ENCODE measurements at regions not wholly inside any gene's neighbourhood (a gene's known extent, or its start where the extent isn't known, plus 50 kb on each side); places are given as distances from the start of the nearest gene placed in this dataset.
"Not testable (repeated sequence)": the region's sequence is repeated elsewhere in the genome, so short reads cannot be mapped to it uniquely, and the experiment has no call there.

DNA sequence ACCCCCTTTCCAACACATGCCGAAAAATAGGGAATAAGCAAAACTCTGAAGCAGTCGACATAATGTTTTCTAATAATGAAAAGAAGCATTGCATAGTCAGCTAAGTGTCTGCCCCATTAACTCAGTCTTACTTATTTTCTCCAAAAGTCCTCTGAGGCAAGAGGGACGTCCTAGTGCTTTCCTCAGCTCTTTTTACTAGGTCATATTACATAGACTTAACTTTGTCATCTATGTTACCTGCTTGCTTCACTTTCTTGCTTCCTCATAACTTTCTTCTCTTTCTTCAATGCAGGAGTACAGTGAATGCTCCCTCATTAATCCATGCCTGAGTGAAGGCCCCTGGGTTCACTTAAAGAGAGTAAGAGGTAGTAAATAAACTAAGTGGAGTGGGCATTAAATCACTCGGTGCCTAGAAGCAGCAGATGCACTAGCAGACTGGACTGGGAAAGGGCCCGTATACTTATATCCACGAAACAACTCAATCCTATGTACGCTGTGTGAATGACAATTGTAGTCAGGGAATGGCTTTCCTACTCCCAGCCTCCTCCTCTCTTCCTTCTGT is 210.5 kb upstream of the SPAG17 start:
- H3K4me3 ChIP-seq (ENCODE audit: control insufficient read depth, low read depth, low read length): no peak overlapping the region
- no peak for DNase-seq (ENCODE audit: low read depth)
- TF ChIP-seq, protein P1, sequence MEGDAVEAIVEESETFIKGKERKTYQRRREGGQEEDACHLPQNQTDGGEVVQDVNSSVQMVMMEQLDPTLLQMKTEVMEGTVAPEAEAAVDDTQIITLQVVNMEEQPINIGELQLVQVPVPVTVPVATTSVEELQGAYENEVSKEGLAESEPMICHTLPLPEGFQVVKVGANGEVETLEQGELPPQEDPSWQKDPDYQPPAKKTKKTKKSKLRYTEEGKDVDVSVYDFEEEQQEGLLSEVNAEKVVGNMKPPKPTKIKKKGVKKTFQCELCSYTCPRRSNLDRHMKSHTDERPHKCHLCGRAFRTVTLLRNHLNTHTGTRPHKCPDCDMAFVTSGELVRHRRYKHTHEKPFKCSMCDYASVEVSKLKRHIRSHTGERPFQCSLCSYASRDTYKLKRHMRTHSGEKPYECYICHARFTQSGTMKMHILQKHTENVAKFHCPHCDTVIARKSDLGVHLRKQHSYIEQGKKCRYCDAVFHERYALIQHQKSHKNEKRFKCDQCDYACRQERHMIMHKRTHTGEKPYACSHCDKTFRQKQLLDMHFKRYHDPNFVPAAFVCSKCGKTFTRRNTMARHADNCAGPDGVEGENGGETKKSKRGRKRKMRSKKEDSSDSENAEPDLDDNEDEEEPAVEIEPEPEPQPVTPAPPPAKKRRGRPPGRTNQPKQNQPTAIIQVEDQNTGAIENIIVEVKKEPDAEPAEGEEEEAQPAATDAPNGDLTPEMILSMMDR (conservative IDR thresholded peaks at IDR 0.05; ENCODE audit: control insufficient read depth, insufficient read depth, low read depth, low read length): no peak

DNA sequence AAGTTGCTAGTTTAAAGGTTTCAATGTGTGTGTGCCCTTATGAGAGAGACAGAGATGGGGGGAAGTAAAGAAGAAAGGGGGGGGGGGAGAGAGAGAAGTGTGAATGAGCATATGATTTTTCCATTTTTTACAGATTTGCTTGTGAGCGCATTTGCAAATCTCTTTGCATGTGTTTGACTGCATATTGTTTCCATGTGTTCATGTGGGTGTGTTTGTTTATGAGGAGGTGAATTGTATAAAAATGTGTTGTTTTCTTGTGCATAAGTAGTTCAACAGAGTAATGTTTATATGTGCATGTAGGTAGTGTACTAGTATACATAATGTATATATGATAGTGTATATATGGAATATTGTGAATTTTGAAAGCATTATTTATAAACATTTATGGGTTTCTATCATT is 205.9 kb upstream of the SPAG17 start:
- TF ChIP-seq, protein P1 (conservative IDR thresholded peaks at IDR 0.05; ENCODE audit: control insufficient read depth, insufficient read depth, low read depth, low read length): no peak
- no peak for DNase-seq (ENCODE audit: low read depth)
- no peak overlapping the region for H3K4me3 ChIP-seq (ENCODE audit: control insufficient read depth, low read depth, low read length)

DNA sequence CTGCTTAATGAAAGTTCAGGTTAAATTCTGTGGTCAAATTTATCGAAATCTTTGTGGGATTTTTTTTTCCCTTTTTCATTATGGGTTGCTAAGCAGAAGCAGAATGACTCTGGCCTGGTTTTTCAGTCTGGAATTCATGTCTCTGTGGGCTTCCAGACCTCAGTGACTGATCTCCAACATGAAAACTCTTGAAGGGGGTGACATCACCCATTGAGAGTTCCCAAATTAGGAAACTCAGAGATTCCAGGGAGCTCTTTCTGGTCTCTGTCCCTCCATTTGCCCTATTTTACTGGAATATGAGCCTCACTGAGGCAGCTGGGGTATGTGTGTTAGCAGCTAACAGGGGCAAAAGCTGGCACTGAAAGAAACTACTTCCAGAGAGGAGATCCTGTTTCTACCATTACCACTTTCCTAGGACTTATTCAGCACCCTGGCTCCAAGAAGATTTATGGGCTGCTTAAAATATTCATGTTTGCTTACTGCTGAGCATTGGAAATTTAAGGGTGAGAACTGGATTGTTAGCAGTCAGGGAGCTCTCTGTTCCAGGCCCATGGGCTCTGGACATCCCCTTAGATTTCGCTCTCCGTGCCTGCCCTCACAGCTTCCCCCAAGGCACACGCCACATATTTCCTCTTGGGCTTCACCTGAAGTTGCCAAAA is 203.4 kb upstream of the SPAG17 start:
- no peak for DNase-seq (ENCODE audit: low read depth)
- no peak overlapping the region for H3K4me3 ChIP-seq (ENCODE audit: control insufficient read depth, low read depth, low read length)
- TF ChIP-seq, protein P1 (conservative IDR thresholded peaks at IDR 0.05; ENCODE audit: control insufficient read depth, insufficient read depth, low read depth, low read length): no peak

DNA sequence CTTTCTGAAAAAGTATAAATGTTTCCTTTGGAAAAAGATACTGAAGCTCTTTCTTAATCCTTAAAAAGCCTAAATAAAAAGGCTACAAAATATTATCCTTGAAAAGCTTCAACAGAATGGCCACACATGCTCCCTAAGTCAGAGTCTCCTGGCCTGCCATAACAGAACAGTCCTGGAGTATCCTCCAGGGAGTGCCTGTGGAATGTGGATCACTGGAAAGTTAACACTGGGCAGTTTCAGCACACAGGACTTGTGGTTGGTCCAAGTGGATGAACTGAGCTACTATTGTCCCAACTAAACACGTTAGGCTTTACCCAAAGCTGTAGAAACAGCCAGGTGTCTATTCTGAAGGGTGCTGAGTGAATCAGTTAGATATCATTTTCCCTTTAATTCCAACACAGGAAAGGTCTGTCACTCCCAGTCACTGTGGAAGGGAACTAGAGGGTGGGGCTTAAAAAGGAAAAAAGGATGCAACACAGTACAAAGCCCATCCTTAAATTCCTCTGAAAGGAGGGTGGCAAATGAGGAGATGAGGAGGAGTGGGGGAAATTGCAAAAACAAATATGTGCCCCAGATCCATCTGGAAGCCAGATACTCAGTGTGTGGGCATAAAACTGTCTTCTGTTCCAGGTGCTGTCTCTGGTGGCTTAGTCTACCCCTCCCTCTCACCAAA is 196.3 kb upstream of the SPAG17 start:
- TF ChIP-seq, protein P1 (conservative IDR thresholded peaks at IDR 0.05; ENCODE audit: control insufficient read depth, insufficient read depth, low read depth, low read length): no peak
- no peak overlapping the region for H3K4me3 ChIP-seq (ENCODE audit: control insufficient read depth, low read depth, low read length)
- no peak for DNase-seq (ENCODE audit: low read depth)

DNA sequence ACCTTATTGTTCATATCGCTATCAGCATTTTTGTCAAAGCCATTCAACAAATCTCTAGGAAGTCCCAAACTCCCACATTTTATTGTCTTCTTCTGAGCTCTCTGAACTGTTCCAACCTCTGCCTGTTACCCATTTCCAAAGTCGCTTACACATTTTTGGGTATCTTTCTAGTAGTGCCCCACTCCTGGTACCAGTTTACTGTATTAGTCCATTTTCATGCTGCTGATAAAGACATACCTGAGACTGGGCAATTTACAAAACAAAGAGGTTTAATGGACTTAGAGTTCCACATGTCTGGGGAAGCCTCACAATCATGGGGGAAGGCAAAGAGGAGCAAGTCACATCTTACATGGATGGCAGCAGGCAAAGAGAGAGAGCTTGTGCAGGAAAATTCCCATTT is 192.2 kb upstream of the SPAG17 start:
- not testable (repeated sequence) for DNase-seq (ENCODE audit: low read depth); H3K4me3 ChIP-seq (ENCODE audit: control insufficient read depth, low read depth, low read length)

DNA sequence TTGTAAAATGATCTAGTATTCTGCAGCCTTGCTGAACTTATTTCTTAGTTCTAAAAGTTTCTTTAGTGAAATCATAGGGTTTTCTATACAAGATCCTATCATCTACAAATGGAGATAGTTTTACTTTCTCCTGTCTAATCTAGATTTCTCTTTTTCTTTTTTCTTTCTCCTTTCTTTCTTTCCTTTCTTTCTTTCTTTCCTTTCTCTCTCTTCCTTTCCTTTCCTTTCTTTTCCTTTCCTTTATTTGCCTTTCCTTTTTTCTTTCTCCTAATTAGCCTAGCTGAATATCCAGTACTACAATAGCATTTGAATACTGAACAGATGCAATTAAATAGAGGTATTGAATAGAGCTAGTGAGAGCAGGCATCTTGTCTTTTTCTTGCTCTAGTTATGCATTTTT is 186.6 kb upstream of the SPAG17 start:
- no peak overlapping the region for H3K4me3 ChIP-seq (ENCODE audit: control insufficient read depth, low read depth, low read length)
- TF ChIP-seq, protein P1 (conservative IDR thresholded peaks at IDR 0.05; ENCODE audit: control insufficient read depth, insufficient read depth, low read depth, low read length): no peak
- no peak for DNase-seq (ENCODE audit: low read depth)

DNA sequence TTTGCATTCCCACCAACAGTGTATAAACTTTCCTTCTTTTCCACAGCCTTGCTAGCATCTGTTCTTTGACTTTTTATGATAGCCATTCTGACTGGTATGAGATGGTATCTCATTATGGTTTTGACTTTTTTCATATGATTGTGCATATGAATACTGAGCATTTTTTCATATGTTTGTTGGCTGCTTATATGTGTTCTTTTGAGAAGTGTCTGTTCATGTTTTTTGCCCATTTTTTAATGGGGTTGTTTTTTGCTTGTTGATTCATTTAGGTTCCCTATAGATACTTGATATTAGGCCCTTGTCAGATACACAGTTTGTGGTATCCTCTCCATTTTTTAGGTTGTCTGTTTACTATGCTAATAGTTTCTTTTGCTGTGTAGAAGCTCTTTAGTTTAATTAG is 185.8 kb upstream of the SPAG17 start:
- DNase-seq (ENCODE audit: low read depth): no peak
- H3K4me3 ChIP-seq (ENCODE audit: control insufficient read depth, low read depth, low read length): no peak overlapping the region
- TF ChIP-seq, protein P1 (conservative IDR thresholded peaks at IDR 0.05; ENCODE audit: control insufficient read depth, insufficient read depth, low read depth, low read length): no peak
